PC-9 (cell line): ENCODE measurements at regions not wholly inside any gene's neighbourhood (a gene's known extent, or its start where the extent isn't known, plus 50 kb on each side); places are given as distances from the start of the nearest gene placed in this dataset.

Experiments
- CTCF ChIP-seq: fragments of 200-600 bp; sonication (generic); conservative IDR thresholded peaks from 2 replicates; pipeline ENCODE4 v1.6.1; 2017; ENCODE audit warnings: mixed run types, antibody characterized with exemption, mild to moderate bottlenecking, moderate library complexity
- EZH2 ChIP-seq: fragments of 200-600 bp; sonication (generic); IDR thresholded peaks from 2 replicates; pipeline ENCODE4 v1.8.0; 2017; ENCODE audit warnings: antibody characterized with exemption, low read depth

- TF ChIP-seq CTCF (no peak), EZH2 (no peak)
These were observed 86.4 kb downstream of the CYP26A1 start for GRCh38 chr10:93160140-93160539.
